ENCODE measurements at regions not wholly inside any gene's neighbourhood (a gene's known extent, or its start where the extent isn't known, plus 50 kb on each side); places are given as distances from the start of the nearest gene placed in this dataset.

GRCh38 chr6:88454658-88455057, 288.5 kb upstream of the CNR1 start:
- TF ChIP-seq, protein P1, sequence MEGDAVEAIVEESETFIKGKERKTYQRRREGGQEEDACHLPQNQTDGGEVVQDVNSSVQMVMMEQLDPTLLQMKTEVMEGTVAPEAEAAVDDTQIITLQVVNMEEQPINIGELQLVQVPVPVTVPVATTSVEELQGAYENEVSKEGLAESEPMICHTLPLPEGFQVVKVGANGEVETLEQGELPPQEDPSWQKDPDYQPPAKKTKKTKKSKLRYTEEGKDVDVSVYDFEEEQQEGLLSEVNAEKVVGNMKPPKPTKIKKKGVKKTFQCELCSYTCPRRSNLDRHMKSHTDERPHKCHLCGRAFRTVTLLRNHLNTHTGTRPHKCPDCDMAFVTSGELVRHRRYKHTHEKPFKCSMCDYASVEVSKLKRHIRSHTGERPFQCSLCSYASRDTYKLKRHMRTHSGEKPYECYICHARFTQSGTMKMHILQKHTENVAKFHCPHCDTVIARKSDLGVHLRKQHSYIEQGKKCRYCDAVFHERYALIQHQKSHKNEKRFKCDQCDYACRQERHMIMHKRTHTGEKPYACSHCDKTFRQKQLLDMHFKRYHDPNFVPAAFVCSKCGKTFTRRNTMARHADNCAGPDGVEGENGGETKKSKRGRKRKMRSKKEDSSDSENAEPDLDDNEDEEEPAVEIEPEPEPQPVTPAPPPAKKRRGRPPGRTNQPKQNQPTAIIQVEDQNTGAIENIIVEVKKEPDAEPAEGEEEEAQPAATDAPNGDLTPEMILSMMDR (optimal IDR thresholded peaks at IDR 0.05 in 1 of 3, IDR thresholded peaks at IDR 0.05 in 1 of 3, conservative IDR thresholded peaks at IDR 0.05 in 1 of 3; ENCODE audit: extremely low read depth in 1 of 3, insufficient read depth in 2 of 3, low read length in 3 of 3) = no peak
- no peak for TF ChIP-seq EZH2 (IDR thresholded peaks at IDR 0.05; ENCODE audit: low read length)
